GM19463 (cell line): ENCODE measurements at regions not wholly inside any gene's neighbourhood (a gene's known extent, or its start where the extent isn't known, plus 50 kb on each side); places are given as distances from the start of the nearest gene placed in this dataset.

Experiments used
- ATAC-seq: cut with Tn5 transposase; IDR thresholded peaks from one replicate; pipeline ENCODE4 v1.9.1; 2021; ENCODE audit warnings: mild to moderate bottlenecking, moderate library complexity; ENCODE audit not compliant: unreplicated experiment

DNA sequence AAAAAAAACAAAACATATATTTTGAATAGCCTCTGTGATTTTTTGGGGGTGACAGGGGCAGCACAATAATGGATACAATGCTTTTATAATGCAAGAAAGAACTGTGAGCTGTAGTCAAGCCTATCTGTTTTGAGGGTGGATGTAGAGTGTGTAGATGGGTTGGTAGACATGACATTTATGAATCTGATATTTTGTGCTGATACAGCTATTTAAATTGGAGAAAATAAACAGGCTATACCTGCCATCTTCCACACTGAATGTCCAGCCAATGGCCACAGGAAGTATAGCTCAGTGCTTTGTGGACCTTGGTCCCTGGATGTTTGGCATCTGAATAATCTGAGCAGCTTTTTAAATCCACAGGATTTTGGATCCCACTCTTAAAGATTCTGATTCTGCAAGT, 175.0 kb downstream of the NEDD1 start:
- ATAC-seq, result no peak

DNA sequence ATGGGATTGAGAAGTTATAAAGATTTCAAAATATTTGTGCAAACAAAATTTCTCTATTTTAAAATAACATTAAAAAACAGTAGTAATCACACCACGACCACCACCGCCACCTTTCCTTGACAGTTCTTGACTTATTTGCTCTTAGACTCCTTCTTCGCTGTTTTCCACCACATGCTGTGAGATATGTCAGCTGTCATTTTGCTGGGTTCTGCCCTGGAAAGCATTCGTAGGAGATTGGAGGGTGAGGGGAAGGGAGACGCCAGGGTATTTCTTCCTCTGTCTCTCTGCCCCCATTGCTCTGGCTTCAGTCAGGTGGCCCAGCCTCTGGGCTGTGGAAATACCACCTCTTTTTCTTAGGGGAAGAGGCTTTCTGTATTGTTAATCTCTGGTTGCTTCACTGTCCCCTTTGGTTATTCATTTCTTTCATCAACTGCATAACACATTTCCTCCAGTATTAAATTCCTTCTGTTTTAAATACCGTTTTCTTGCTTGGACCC, 186.2 kb downstream of the NEDD1 start:
- ATAC-seq, result no peak

DNA sequence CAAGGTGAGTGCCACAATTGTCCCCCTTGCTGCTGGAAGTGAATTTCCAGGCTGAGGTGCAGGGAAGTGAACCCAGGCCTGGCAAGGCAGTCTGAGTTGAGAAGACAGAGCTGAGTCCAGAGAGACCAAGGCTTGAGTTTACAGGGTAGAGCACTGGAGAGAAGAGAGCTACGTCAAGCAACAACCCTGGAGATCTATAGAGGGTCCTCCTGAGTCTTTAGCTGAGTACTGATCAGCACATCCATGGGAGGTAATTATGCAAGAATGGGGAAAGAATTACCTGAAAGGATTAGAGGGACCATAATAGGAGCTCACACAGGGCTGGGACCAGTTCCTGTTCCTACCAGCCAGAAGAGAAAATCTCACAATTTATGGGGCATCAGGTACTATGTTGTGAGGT, 190.7 kb downstream of the NEDD1 start:
- ATAC-seq, result no peak

DNA sequence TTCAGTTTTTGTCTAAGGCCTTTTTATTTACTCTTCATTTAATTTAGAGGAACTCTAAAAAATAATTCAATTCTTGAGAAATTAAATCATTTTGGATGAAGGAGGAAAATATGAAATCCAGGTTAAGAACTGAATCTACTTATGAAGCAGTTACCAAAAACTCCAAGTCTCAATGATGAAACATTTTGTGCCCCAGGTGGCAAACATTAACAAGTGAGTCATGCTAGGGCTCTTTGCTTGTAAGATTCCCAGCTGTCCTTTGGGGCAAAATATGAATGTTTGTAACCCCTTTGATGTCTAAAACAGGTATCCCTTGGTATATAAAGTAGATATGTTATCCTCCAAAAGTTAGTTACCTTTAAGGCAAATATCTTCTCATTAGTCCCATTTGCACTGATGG, 202.4 kb downstream of the NEDD1 start:
- ATAC-seq, result no peak

DNA sequence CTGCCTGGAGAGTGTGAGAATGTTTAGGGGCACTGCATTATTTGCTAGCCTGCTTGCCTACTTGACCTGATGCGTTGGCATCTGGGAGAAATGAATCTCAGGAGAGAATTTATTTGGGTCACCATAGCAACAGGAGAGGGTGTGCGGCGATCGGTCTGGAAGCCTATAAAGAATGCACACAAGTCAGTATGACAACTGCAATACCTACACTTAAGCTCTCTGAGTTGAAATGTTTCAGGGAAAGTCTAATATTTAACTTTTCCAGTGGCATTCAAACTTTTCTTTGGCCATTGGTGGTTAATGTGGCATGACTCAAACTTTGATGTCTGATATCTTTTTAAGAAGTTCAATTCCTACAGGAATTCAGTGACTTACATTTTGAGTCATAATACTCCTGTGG, 205.1 kb downstream of the NEDD1 start:
- ATAC-seq, result no peak

DNA sequence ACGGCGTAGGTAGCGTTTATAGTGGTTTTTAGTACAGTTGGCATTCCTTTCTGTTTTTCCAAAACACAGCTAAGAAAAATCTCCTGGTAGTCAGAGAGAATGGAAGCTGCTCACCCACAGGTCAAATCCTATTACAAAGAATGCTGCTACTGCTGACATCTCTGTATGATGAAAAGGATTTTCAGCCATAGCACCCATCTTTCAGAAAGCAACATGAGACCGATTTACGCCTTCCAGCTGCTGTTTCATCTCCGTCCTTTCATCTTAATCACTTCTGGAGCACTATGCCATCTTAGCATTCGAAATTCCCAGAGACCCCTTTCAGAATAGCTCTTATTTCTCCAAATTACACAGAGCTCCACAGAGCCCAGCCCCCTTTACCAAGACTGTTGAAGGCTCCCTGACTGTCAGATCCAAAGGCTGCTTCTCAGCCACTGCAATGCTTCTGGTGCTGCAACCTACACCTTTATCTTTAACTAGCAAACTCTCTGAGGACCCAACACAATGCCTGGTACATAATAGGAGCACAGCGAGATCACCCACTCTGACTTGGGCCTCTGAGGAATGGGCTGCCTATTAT, 211.8 kb downstream of the NEDD1 start:
- no peak for ATAC-seq

DNA sequence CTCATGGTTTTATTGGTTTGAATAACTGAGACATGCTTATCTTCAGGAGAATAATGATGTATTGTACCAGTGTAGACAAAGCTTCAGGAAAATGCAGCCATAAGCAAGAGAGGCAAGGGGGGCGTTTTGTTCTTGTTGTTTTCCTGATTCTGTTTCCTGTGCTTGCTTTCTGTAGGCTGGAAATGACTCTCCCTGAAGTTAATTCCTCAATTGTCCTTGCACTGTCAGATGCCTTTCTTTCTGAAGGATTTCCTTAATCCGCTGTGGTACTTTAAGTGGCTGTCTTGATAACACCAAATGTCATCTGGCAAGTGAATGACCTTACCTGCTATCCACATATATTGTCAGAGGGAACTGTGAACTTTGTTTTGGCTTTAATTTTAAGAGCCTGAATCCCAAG, 220.0 kb downstream of the NEDD1 start:
- no peak for ATAC-seq

DNA sequence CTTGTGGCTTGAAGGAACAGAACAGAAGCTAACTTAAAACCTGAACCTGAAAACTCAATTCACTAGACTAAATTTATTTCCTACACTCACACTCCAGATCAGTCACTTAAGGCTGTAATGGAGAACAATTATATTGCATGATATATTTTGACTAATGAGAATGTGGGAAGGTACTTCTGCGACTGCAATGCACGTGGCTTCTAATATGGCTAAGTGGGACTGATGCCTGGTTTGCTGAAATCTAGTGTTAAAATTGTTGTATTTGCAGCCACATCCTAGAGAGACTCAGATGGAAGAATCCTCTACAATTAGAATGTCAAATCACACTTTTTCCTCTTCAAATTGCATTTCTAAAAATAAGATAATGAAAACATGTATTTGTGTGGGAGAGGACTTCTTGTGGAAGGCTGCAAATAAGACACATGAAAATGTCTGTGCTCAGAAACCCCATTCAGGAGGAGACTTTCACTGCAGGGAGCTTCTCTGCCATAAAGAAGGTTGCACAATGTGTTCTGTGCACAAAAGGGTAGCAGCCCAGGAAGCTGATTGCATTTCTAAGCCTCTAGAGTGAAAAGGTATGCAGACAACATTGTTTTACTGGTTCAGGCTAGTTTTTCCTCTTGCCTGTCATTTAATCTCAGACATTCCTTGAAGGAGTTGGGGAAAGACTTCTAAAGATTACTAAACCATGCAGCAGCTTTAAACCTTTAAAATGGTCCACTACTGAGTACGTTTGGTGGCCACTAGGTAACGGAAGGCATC, 224.3 kb downstream of the NEDD1 start:
- no peak for ATAC-seq

DNA sequence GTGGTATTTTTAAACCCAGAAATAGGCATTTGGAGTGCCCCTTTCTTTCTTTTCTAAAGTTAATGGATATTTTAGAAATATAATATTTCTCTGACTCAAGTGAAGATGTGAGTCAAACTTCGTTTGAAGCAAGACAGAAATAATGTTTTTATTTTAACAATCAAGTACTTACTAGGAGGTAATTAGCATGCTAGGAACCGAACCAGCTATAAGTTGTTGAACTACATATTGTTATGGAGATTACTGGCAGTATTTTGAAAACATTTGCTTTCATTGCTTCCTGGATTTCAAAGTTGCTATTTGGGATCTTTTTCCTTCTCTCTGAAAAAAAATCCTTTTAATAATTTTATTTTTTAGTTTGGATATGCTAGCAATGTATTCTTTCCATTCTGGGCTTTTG, 225.2 kb downstream of the NEDD1 start:
- no peak for ATAC-seq

DNA sequence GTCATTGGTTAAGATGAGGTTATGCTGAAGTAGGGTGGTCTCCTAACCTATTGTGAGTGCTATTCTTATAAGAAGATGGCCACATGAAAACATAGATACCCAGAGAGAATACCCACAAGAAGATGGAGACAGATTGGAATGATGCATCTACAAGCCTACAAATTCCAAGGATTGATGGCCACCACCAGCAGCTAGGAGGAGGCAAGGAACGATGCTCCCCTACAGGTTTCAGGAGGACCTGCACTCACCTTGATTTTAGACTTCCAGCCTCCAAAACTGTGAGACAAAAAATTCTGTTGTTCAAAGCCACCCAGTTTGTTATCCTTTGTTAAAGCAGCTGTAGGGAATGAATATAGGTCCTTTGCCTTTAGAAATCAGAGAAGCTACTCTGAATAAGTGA, 227.4 kb downstream of the NEDD1 start:
- ATAC-seq, result no peak

DNA sequence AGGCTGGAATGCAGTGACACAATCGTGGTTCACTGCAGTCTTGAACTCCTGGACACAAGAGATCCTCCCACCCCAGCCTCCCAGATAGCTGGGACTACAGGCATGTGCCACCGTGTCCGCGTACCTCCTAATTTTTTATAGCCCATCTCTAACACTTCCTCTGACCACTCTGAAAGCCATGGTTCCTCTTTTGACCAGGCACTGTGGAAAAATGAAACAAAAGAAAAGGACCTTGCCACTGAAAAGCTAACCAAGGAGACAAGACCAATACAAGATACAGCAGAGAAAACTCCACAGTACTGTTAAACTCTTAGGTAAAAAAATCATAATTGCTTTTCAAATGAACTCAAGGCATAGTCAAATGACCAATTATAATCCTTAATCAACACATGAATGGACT, 233.3 kb downstream of the NEDD1 start:
- ATAC-seq, result no peak

DNA sequence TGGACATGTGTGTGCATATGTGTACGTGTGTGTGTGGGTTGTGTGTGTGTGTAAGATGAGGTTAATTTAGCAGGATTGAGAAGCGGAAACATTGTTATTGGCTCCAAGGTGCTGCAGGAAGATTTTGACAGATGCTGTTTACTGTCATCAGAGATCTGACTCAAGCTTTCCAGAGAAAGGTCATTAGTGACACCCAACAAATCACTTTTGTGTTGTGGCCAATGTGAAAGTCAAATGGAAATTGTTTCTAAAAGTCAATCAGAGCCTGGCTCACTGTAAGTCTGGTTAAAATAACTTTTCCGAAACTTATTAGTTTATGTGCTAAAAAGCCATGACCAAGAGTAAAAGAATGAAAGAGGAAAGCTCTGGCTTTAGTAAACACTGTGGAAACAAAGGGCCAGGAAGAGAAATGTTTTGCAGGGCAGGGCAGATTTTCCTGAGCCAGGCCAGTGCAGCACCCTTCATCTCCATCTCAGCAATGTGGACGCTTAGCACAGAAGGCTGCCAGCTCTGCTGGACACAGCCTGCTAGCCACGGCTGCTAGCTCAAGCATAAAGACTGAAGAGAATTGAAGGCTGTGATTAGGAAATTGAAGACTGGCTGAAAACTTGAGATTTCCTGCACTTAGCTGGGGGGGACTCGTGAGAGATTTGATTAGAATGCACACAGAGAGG, 235.8 kb downstream of the NEDD1 start:
- no peak for ATAC-seq

DNA sequence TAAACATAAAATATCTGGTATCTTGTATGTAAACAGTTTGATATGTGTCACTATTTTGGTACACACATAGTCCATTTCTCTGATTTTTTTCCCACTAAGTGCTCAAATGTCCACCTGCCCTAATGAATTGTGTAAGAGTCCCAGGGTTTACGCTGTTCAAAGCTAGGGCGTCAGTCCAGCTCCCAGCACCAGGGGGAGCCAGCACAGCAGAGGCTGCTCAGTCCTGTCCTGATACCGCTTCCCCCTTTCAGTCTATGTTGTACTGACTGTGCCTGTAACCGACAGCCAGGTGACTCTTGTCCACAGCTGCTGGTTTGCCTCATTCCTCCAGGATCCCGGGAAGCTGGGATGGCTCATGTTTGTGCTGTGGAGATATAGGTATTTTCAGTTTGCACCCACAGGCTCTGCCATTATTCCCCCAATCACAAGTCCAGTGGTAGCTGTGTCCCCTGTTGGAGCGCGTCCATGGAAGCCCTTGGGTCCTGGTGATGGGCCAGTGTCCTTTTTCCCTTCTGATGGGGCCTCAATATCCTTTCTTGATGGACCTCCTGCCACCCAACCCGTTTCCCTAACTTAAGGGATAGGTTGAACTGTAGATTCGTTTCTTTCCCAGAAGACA, 242.0 kb downstream of the NEDD1 start:
- peak; percentile 100 for ATAC-seq

DNA sequence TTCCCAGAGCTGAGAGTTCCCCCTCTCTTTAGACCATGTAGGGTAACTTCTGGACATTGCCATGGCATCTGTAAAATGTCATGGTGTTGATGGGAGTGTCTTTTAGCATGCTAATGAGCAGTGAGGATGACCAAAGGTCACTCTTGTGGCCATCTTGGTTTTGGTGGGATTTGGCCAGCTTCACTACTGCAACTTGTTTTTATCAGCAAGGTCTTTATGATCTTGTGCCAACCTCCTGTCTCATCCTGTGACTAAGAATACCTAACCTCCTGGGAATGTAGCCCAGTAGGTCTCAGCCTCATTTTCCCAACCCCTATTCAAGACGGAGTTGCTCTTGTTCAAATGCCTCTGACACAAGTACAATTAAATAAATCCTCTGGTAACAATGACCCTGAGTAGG, 244.4 kb downstream of the NEDD1 start:
- ATAC-seq, result no peak

DNA sequence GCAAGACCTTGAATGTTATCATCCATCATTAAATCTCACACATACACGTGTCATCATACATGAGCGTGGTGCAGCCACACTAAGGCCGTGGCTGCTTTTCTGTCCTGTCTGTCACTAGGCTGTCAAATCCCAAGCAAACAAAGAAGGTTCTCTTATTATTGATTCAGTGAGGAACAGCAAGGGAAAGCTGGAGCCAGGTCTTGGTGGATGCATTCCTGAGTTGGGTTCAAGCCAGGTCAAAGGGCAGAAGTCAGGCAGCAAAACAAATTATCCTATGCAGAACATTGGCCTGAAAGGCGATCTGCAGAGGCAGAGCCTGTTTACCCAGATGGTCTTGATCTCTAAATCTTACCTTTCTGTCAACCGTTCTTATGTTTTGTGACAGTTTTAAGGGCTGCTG, 252.3 kb downstream of the NEDD1 start:
- ATAC-seq, result no peak

DNA sequence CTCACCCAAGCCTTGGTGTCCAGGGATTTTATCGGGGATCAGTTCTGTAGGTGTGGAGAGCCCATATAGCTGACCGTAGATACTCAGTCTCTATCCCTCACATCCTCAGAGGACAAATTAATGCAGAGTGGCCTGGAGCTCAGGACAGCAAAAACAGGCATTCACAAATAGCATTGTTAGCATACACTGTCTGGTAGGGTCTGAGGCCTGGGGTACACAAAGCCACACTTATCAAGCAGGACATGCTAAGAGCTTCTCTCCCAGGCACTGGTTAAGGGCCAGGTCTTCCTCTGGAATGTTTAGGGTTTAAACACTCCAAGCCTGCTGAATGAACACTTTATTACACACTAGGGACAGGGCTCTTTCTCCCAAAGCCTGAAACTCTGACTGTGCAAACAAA, 253.2 kb downstream of the NEDD1 start:
- ATAC-seq, result no peak

DNA sequence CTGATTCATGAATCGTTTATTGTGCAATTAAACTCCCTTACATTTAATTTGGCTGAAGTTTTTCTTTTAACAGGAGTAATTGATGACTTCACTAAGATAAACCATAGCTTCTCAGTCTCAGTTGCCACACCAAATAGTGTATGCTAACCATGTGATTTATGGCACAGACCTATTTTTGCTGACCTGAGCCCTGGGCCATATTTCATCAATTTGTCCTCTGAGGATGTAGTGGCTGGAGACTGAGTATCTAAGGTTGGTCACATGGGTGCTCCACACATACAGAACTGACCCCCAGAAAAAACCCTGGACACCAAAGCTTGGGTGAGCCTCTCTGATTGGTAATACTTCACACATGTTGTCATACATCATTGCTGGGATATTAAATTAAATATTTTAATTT, 255.1 kb downstream of the NEDD1 start:
- ATAC-seq, result no peak

DNA sequence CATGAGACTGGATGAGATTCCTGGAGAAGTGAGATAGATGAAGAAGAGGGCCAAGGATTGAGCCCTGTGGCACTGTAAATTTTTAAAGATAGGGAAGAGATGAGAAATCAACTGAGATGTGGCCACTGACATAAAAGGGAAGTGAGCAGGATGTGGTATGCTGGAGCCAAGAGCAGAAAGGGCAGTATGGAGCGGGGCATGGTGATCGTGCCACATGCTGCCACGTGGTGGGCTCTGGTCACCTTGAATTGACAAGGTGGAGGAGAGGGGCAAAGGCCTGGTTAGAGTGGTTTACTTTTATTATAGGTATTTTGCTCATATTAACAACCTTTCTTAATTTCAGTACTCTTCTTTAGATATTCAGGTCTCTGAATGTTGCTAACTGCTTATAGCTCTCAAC, 257.9 kb downstream of the NEDD1 start:
- no peak for ATAC-seq

DNA sequence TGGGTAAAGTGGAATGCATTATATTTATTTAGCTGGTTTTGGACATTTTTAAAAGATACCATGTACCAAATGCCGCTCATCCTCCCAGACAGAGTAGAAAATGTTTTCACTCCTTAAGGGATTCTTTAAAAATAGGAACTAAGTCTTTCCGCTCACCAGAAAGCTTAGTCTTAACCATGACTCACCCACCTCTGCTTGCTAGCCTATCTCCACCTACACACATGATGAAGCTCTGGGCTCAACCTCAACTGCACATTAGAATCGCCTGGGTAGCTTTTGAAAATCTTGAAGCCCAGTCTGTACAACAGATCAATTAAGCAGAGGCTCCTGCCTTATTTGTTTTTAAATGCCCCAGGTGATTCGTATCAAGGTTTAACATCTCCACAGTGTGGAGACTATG, 260.5 kb downstream of the NEDD1 start:
- no peak for ATAC-seq

DNA sequence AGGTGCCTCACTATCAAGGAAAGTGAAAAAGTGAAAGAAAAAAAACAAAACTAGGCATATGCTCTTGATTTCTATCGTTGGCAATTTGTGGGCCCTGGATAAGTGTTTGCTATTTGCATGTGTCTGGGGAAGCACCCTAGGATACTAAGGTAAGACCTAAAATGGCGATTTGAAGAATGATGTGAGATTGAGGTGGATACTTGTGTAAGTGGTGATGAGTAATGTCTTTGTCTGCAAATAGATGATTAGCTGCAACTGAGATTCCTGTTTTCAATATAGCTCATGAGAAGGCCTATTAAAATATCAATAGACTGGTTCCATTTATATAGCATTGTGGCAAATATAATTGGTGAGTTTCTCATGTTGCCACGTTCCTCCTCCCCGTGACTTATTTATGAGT, 261.7 kb downstream of the NEDD1 start:
- no peak for ATAC-seq

DNA sequence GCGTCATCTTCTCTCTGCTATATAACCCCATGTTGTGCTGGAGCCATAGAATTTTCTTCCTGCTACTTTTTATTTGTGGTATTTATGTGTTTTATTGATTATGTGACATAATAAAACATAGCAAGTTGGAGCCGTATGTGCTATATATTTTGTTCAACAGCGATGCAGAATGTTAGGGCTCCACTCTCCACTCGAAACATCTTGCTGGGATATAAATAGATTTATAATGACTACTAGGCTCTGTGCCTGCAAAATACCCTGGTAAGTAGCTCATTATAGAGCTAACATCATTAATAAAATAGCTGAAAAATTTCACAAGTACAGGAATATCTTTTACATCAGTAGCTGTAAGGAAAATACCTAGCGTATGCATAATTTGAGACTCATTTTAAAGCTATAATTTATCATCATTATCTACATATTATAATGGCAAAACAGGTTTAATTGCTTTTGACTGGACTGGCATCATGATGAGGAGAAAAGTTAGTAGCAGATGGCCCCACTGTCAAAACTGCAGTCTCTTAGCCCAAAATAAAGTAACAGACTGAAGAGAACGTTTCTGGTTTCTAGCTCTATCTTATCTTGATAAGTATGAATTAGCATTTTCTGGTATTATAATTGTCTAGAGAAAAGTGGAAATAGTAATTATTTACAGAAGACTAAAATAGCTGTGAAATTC, 263.0 kb downstream of the NEDD1 start:
- no peak for ATAC-seq
